H9 (cell line): ENCODE measurements at regions not wholly inside any gene's neighbourhood (a gene's known extent, or its start where the extent isn't known, plus 50 kb on each side); places are given as distances from the start of the nearest gene placed in this dataset.

Source experiments
- DNase-seq: peaks from one replicate; pipeline ENCODE4 v3.0.0-alpha.2; 2017
- H2AFZ ChIP-seq: one replicate; pipeline ENCODE4 v1.6.1; 2013; ENCODE audit warnings: mild to moderate bottlenecking, low read length, control low read depth, moderate library complexity
- H2AK5ac ChIP-seq: 2 replicates; pipeline ENCODE4 v1.6.1; 2013; ENCODE audit warnings: low read length, control low read depth, mixed read lengths; ENCODE audit not compliant: insufficient read length
- H2BK120ac ChIP-seq: one replicate; pipeline ENCODE4 v1.6.1; 2013; ENCODE audit warnings: low read depth, mild to moderate bottlenecking, low read length, control low read depth, inconsistent platforms; ENCODE audit not compliant: poor library complexity, severe bottlenecking
- H2BK12ac ChIP-seq: 2 replicates; pipeline ENCODE4 v1.6.1; 2013; ENCODE audit warnings: low read length, control low read depth, mixed read lengths, low read depth; ENCODE audit not compliant: insufficient read length
- H2BK15ac ChIP-seq: 2 replicates; pipeline ENCODE4 v1.6.1; 2013; ENCODE audit warnings: low read depth, low read length, control low read depth
- H2BK20ac ChIP-seq: one replicate; pipeline ENCODE4 v1.6.1; 2013; ENCODE audit warnings: low read depth, mild to moderate bottlenecking, low read length, control low read depth, inconsistent platforms; ENCODE audit not compliant: poor library complexity, severe bottlenecking
- H2BK5ac ChIP-seq: 2 replicates; pipeline ENCODE4 v1.6.1; 2013; ENCODE audit warnings: low read length, control low read depth, mixed read lengths; ENCODE audit not compliant: insufficient read length
- H3K14ac ChIP-seq: 2 replicates; pipeline ENCODE4 v1.6.1; 2013; ENCODE audit warnings: low read length, control low read depth; ENCODE audit not compliant: insufficient read depth
- H3K18ac ChIP-seq: 2 replicates; pipeline ENCODE4 v1.6.1; 2013; ENCODE audit warnings: low read depth, mild to moderate bottlenecking, mixed read lengths, low read length, control low read depth; ENCODE audit not compliant: insufficient read length
- H3K23ac ChIP-seq: 2 replicates; pipeline ENCODE4 v1.6.1; 2013; ENCODE audit warnings: low read length, control low read depth, mixed read lengths, low read depth; ENCODE audit not compliant: insufficient read length
- H3K23me2 ChIP-seq: 2 replicates; pipeline ENCODE4 v1.6.1; 2013; ENCODE audit warnings: low read depth, mild to moderate bottlenecking, mixed read lengths, low read length, control low read depth; ENCODE audit not compliant: insufficient read length, poor library complexity, severe bottlenecking
- H3K27ac ChIP-seq: 2 replicates; pipeline ENCODE4 v1.5.1; 2013; ENCODE audit warnings: low read length, control low read depth, mixed read lengths, low read depth; ENCODE audit not compliant: insufficient read length
- H3K27me3 ChIP-seq: 2 replicates; pipeline ENCODE4 v1.6.1; 2013; ENCODE audit warnings: low read length, control low read depth, inconsistent platforms; ENCODE audit not compliant: insufficient read depth
- H3K4ac ChIP-seq: 2 replicates; pipeline ENCODE4 v1.6.1; 2013; ENCODE audit warnings: low read depth, mild to moderate bottlenecking, control low read depth, inconsistent platforms, low read length, moderate library complexity
- H3K4me1 ChIP-seq: 2 replicates; pipeline ENCODE4 v1.6.1; 2013; ENCODE audit warnings: low read length, control low read depth, inconsistent platforms; ENCODE audit not compliant: insufficient read depth
- H3K4me2 ChIP-seq: 2 replicates; pipeline ENCODE4 v1.6.1; 2013; ENCODE audit warnings: low read length, control low read depth, mixed read lengths; ENCODE audit not compliant: insufficient read length, insufficient read depth
- H3K56ac ChIP-seq: 2 replicates; pipeline ENCODE4 v1.6.1; 2013; ENCODE audit warnings: low read depth, mild to moderate bottlenecking, mixed read lengths, low read length, control low read depth; ENCODE audit not compliant: insufficient read length
- H3K79me1 ChIP-seq: 2 replicates; pipeline ENCODE4 v1.6.1; 2013; ENCODE audit warnings: low read depth, mild to moderate bottlenecking, moderate library complexity, low read length, control low read depth, inconsistent platforms; ENCODE audit not compliant: insufficient read depth, poor library complexity, severe bottlenecking
- H3K79me2 ChIP-seq: 2 replicates; pipeline ENCODE4 v1.6.1; 2013; ENCODE audit warnings: low read length, control low read depth, inconsistent platforms; ENCODE audit not compliant: insufficient read depth
- H3K9ac ChIP-seq: 2 replicates; pipeline ENCODE4 v1.6.1; 2013; ENCODE audit warnings: low read length, control low read depth, mixed read lengths; ENCODE audit not compliant: insufficient read length; ENCODE audit errors: extremely low read depth
- H3K9me3 ChIP-seq: one replicate; pipeline ENCODE4 v1.6.1; 2013; ENCODE audit warnings: low read depth, low read length, inconsistent platforms; ENCODE audit not compliant: control insufficient read depth
- H3T11ph ChIP-seq: one replicate; pipeline ENCODE4 v1.6.1; 2013; ENCODE audit warnings: mild to moderate bottlenecking, low read length, control low read depth, inconsistent platforms
- H4K20me1 ChIP-seq: one replicate; pipeline ENCODE4 v1.6.1; 2013; ENCODE audit not compliant: control insufficient read depth, insufficient read length, insufficient read depth
- H4K5ac ChIP-seq: 2 replicates; pipeline ENCODE4 v1.6.1; 2013; ENCODE audit warnings: low read depth, mild to moderate bottlenecking, mixed read lengths, low read length, control low read depth; ENCODE audit not compliant: insufficient read length
- H4K8ac ChIP-seq: replicated peaks from 2 replicates; pipeline ENCODE4 v1.6.1; 2013; ENCODE audit warnings: low read length, control low read depth, mixed read lengths, low read depth; ENCODE audit not compliant: insufficient read length
- H4K91ac ChIP-seq: 2 replicates; pipeline ENCODE4 v1.6.1; 2013; ENCODE audit warnings: low read depth, mild to moderate bottlenecking, moderate library complexity, mixed read lengths, low read length, control low read depth; ENCODE audit not compliant: insufficient read length
- H3K27ac Mint-ChIP-seq, 3 experiments: 2 replicates in 2 of 3; 3 replicates in 1 of 3; pipeline ENCODE4 v1.8.0; 2020 to 2021; ENCODE audit warnings: mixed read lengths in 3 of 3, mild to moderate bottlenecking in 1 of 3, moderate library complexity in 1 of 3
- H3K27me3 Mint-ChIP-seq: 2 replicates; pipeline ENCODE4 v1.8.0; 2021; ENCODE audit warnings: low read depth, mild to moderate bottlenecking, moderate library complexity, mixed read lengths
- H3K36me3 Mint-ChIP-seq, 3 experiments: 2 replicates in 2 of 3; 3 replicates in 1 of 3; pipeline ENCODE4 v1.8.0; 2020 to 2021; ENCODE audit warnings: low read depth in 3 of 3, mixed read lengths in 3 of 3; ENCODE audit not compliant: insufficient read depth in 1 of 3
- H3K4me1 Mint-ChIP-seq, 2 experiments: 2 replicates each; pipeline ENCODE4 v1.8.0; 2020; ENCODE audit warnings: mixed read lengths in 2 of 2
- H3K4me3 Mint-ChIP-seq, 2 experiments: 2 replicates in 1 of 2; 3 replicates in 1 of 2; pipeline ENCODE4 v1.8.0; 2020 to 2021; ENCODE audit warnings: mild to moderate bottlenecking in 2 of 2, mixed read lengths in 2 of 2, moderate library complexity in 1 of 2
- H3K9me3 Mint-ChIP-seq, 2 experiments: 2 replicates in 1 of 2; 3 replicates in 1 of 2; pipeline ENCODE4 v1.8.0; 2020; ENCODE audit warnings: mild to moderate bottlenecking in 2 of 2, mixed read lengths in 2 of 2, moderate library complexity in 1 of 2
- CTCF ChIP-seq: fragments of 200-600 bp; sonication (generic); conservative IDR thresholded peaks from 3 replicates; pipeline ENCODE4 v1.8.0; 2021; ENCODE audit warnings: antibody characterized with exemption, mild to moderate bottlenecking
- WGBS: extraction: QIAGEN DNeasy Blood & Tissue Kit; methylation state at CpG from one replicate; pipeline ENCODE4 v1.1.7; 2013; ENCODE audit warnings: missing lambda C conversion rate, low lambda C conversion rate, mixed read lengths; ENCODE audit not compliant: insufficient read length; ENCODE audit errors: extremely low coverage; 5-methylcytosine and 5-hydroxymethylcytosine counted together

DNA sequence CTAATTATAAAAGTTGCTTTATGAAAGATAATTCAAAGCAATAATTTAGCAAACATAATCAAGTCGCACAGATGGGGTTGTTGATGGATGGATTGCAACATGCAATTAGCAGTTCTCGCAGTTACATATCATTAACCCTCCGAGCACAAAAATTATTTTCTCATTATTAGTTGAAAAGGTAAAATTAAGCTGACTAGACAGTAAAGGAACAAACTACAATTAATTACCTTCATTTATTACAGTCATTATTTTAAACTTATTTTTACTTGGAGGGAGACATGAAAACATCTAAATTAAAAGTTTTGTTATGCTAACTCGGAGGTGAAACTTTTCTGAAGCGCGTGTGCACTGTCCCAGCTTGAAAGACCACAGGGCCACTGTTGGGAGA lies 146.9 kb downstream of the PHETA1 start:
- no peaks in the 10 kb centered on the region for H3K79me2 ChIP-seq
- H4K20me1 ChIP-seq = no peaks in the 10 kb centered on the region
- H2AK5ac ChIP-seq = no peak overlapping the region
- no peak overlapping the region for H2BK120ac ChIP-seq
- no peak overlapping the region for H2BK20ac ChIP-seq
- H3K4me2 ChIP-seq = no peak overlapping the region
- H4K91ac ChIP-seq = no peak overlapping the region
- H3K27me3 Mint-ChIP-seq = peaks cover 5% of the 10 kb centered on the region
- H3K23ac ChIP-seq = no peak overlapping the region
- H2BK12ac ChIP-seq = no peak overlapping the region
- H3K9me3 Mint-ChIP-seq = no peaks in the 10 kb centered on the region
- H3K79me1 ChIP-seq = no peaks in the 10 kb centered on the region
- no peak overlapping the region for H3K4ac ChIP-seq
- no peak for DNase-seq
- no peak overlapping the region for H3K18ac ChIP-seq
- H2BK15ac ChIP-seq = no peak overlapping the region
- H3K4me3 Mint-ChIP-seq = no peak overlapping the region
- H3K27ac Mint-ChIP-seq = 0 out of 7 replicates have a peak overlapping the region, but pooled peaks of 1 of the 3 experiments have one; percentile 4
- no peak overlapping the region for H3K14ac ChIP-seq
- no peak overlapping the region for H2AFZ ChIP-seq
- no peak overlapping the region for H3K9ac ChIP-seq
- no peaks in the 10 kb centered on the region for H3K4me1 ChIP-seq
- no peaks in the 10 kb centered on the region for H3K27me3 ChIP-seq
- H3K56ac ChIP-seq = no peak overlapping the region
- TF ChIP-seq CTCF = no peak
- H4K8ac ChIP-seq = no peak overlapping the region
- H2BK5ac ChIP-seq = no peak overlapping the region
- H3K23me2 ChIP-seq = no peaks in the 10 kb centered on the region
- WGBS = no CpG with 5 or more reads among the region's 6 CpGs
- H3K4me1 Mint-ChIP-seq = peaks cover 8 to 9% of the 10 kb centered on the region in 2 experiments; a peak in 3 of 4 replicates
- H3K36me3 Mint-ChIP-seq = peaks cover 0 to 3% (median 0%) of the 10 kb centered on the region in 3 experiments; a peak in 4 of 7 replicates
- no peaks in the 10 kb centered on the region for H3K9me3 ChIP-seq
- H3T11ph ChIP-seq = no peak overlapping the region
- no peak overlapping the region for H4K5ac ChIP-seq
- H3K27ac ChIP-seq = no peak overlapping the region
